LNCaP clone FGC (cell line): ENCODE measurements at regions not wholly inside any gene's neighbourhood (a gene's known extent, or its start where the extent isn't known, plus 50 kb on each side); places are given as distances from the start of the nearest gene placed in this dataset.
"Not testable (repeated sequence)": the region's sequence is repeated elsewhere in the genome, so short reads cannot be mapped to it uniquely, and the experiment has no call there.

ENCODE experiments used
- DNase-seq: peaks from one replicate; pipeline ENCODE4 v3.0.0-alpha.2; 2011; ENCODE audit warnings: low read depth
- H3K4me3 ChIP-seq: 2 replicates; pipeline ENCODE4 v1.5.1; 2011; ENCODE audit warnings: mild to moderate bottlenecking, low read depth, low read length, control low read depth
- TF ChIP-seq, protein P1 (sequence below): IDR thresholded peaks from 2 replicates; pipeline ENCODE4 v1.5.1; 2012; ENCODE audit warnings: mild to moderate bottlenecking; ENCODE audit not compliant: control insufficient read depth, insufficient read depth; ENCODE audit errors: extremely low read depth

DNA sequence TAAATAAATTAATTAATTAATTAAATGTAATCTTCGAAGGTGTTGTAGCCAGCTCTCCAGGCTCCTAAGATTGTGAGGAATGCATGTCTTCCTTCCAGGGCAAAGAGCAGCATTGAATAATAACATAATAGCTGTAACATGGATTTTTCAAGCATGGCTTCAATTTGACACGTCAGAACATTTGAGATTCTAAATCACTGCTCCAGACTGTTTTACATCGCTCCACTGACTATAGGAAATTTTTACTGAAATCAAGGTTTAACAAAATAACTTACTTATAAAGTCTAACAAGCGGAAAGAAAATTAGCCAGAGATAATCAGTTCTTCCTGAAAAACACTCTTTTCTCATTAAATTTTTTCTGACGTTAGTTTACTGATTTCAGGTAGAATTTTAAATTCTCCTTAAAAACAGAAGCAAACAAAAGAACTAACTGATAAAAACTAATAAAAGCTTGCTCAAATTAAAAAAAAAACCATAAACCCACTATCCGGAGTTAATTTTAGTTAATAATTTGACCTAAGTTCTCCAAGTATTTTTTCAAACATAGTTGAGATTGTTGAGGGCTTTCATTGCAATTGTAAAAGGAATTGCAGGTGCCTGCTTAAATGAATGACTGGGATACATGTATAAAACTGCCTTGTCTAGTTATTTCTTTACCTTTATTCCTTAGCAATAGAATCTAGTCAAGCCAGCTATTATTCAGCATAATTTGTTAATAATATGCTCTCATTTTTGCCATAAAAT lies 51.2 kb upstream of the SGCE start:
- H3K4me3 ChIP-seq = no peak overlapping the region
- no peak for DNase-seq
- TF ChIP-seq, protein P1, sequence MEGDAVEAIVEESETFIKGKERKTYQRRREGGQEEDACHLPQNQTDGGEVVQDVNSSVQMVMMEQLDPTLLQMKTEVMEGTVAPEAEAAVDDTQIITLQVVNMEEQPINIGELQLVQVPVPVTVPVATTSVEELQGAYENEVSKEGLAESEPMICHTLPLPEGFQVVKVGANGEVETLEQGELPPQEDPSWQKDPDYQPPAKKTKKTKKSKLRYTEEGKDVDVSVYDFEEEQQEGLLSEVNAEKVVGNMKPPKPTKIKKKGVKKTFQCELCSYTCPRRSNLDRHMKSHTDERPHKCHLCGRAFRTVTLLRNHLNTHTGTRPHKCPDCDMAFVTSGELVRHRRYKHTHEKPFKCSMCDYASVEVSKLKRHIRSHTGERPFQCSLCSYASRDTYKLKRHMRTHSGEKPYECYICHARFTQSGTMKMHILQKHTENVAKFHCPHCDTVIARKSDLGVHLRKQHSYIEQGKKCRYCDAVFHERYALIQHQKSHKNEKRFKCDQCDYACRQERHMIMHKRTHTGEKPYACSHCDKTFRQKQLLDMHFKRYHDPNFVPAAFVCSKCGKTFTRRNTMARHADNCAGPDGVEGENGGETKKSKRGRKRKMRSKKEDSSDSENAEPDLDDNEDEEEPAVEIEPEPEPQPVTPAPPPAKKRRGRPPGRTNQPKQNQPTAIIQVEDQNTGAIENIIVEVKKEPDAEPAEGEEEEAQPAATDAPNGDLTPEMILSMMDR = no peak

DNA sequence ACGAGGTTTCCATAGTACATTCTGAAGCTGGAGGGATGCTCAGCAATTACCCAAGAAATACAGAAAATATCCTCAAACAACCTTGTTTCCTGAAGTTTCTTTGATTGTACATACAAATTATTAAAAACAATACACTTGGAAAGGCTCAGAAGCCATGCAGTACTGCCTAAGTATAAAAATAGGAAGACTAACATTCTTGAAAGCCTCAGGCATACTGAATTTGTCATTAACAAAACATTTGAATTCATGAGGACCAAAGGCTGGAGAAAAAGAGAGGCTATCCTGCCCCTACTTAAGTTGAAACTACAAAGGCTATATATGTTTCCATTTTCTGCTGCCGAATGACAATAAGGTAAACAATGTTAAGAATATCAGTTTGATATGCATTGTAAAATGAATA lies 54.3 kb upstream of the SGCE start:
- no peak for DNase-seq
- TF ChIP-seq, protein P1 = no peak
- no peak overlapping the region for H3K4me3 ChIP-seq

DNA sequence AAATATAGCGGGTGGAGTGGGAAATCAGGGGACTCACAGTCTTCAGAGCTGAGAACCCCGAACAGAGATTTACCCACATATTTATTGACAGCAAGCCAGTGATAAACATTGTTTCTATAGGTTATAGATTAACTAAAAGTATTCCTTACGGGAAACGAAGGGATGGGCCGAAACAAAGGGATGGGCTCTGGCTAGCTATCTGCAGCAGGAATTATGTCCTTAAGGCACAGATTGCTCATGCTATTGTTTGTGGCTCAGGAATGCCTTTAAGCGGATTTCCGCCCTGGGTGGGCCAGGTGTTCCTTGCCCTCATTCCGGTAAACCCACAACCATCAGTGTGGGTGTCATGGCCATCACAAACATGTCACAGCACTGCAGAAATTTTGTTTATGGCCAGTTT lies 66.4 kb upstream of the SGCE start:
- H3K4me3 ChIP-seq, DNase-seq: not testable (repeated sequence)

DNA sequence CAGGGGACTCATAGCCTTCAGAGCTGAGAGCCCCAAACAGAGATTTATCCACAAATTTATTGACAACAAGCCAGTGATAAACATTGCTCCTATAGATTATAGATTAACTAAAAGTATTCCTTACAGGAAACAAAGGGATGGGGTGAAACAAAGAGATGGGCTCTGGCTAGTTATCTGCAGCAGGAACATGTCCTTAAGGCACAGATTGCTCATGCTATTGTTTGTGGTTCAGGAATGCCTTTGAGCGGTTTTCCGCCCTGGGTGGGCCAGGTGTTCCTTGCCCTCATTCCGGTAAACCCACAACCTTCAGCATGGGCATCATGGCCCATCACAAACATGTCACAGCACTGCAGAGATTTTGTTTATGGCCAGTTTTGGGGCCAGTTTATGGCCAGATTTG lies 73.0 kb upstream of the SGCE start:
- not testable (repeated sequence) for DNase-seq, H3K4me3 ChIP-seq

DNA sequence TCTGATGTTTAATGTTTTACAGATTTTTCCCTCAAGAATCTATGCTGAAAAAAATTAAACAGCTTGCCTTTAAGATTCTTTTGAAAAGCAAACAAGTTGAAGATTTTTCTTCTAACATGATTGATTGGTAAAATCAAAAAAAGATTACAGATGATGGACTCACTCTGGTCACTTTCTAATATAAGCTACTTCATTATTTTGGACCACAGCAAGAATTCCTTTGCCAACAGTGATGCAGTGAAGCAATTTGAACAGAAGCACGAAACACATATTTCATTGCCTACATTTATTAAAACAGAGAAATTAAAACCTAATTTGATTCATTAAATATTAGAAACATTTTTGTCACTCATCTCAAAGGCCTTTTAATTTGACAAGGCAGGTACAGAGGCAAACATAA lies 82.1 kb upstream of the SGCE start:
- DNase-seq = no peak
- H3K4me3 ChIP-seq = no peak overlapping the region
- TF ChIP-seq, protein P1 = no peak

DNA sequence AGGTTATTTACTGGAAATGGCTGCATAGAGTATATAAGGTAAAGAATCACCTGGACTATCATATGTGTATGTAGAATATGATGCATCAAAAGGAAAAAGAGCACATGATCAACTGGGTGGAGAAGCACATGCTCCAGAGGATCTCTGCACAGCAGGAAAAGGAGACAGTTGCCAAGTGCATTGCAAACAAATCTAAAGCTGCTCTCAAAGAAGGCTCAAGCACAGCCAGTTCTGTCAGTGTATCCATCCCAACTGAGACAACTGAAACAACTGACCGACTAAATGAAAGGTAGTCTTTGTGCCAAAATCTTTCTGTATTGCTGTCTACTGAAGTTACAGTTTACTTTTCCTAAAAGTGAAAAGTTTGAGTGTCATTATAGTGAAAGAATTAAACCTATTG lies 83.2 kb upstream of the SGCE start:
- H3K4me3 ChIP-seq = no peak overlapping the region
- TF ChIP-seq, protein P1 = no peak
- DNase-seq = peak; percentile 1

DNA sequence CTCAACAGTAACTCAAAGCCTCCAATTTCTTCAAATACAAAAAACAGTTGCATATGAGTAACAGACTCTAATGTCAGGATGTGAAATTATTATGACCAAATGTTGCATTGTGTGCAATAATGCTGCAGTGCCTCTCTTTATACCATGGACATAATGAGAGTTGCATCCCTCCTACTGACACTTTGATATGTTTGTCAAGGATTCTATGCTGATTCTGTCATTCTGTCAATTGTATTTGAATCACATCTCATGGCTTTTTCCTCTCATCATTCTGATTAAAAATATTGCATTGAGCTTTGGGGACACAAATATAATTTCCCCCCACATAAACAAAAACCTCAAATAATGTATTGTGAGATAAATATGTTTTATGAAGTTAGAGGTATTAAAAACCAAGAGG lies 84.6 kb upstream of the SGCE start:
- TF ChIP-seq, protein P1 = no peak
- no peak for DNase-seq
- H3K4me3 ChIP-seq = no peak overlapping the region

DNA sequence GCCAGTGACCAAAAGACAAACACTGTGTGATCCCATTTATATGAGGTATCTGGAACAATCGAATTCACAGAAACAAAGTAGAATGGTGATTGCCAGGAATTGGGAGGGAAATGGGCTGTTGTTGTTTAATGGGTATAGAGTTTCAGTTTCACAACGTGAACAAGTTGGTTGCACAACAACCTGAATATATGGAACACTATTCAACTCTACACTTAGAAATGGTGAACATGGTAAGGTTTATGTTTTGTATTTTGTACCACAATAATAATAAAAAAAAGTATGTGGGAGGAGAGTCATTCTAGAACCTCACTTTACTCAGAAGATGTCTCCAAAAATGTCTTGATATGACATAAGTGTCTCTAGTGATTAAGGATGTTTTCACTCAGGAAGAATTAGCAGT lies 85.2 kb upstream of the SGCE start:
- no peak for DNase-seq
- TF ChIP-seq, protein P1 = no peak
- no peak overlapping the region for H3K4me3 ChIP-seq
